ENCODE measurements at regions not wholly inside any gene's neighbourhood (a gene's known extent, or its start where the extent isn't known, plus 50 kb on each side); places are given as distances from the start of the nearest gene placed in this dataset.

GRCh38 chr12:22938323-22938722, 313.4 kb downstream of the ETNK1 start:
- TF ChIP-seq CTCF (IDR thresholded peaks at IDR 0.05) = no peak
- TF ChIP-seq POLR2AphosphoS5 (IDR thresholded peaks at IDR 0.05) = no peak
- no peak for TF ChIP-seq POLR2A (IDR thresholded peaks at IDR 0.05)
- Histone ChIP-seq H3K27ac (no peak overlapping the region), H3K27me3 (no peaks in the 10 kb centered on the region), H3K9me3 (no peaks in the 10 kb centered on the region), H3K4me3 (no peak overlapping the region), H3K36me3 (no peaks in the 10 kb centered on the region), H3K4me1 (no peaks in the 10 kb centered on the region)
- WGBS, 2 donors (ENCODE audit: low coverage in 1 of 2) = 91% methylated on average over 2 of the region's 2 CpGs; no CpG with 5 or more reads in 1 of the 2 donors
- intact Hi-C loops (cut with DNase I; ENCODE audit: low total_unique reads) (no loop called here), in situ Hi-C loops (cut with MboI; ENCODE audit: low pct_ligation_motif_present in 1 of 4, low pct_unique_long_range_greater_than_20kb in 1 of 4, low sequenced_read_pairs in 3 of 4) (no loop called here)
- no peak for DNase-seq

GRCh38 chr12:22951206-22951605, 326.2 kb downstream of the ETNK1 start:
- DNase-seq = no peak
- Histone ChIP-seq H3K27ac (no peak overlapping the region), H3K4me3 (no peak overlapping the region), H3K9me3 (no peaks in the 10 kb centered on the region), H3K36me3 (no peaks in the 10 kb centered on the region), H3K27me3 (no peaks in the 10 kb centered on the region), H3K4me1 (no peaks in the 10 kb centered on the region)
- 76 to 78% methylated on average over 5 of the region's 5 CpGs for WGBS, 2 donors (ENCODE audit: low coverage in 1 of 2)
- intact Hi-C loops (cut with DNase I; ENCODE audit: low total_unique reads) (no loop called here), in situ Hi-C loops (cut with MboI; ENCODE audit: low pct_ligation_motif_present in 1 of 4, low pct_unique_long_range_greater_than_20kb in 1 of 4, low sequenced_read_pairs in 3 of 4) (loop anchor here in 1 of 4 donors (25.0 kb wide), 1 partner anchor 111 kb away; no protein-coding TSS in a partner anchor)
- TF ChIP-seq EP300 (IDR thresholded peaks at IDR 0.05; ENCODE audit: low read depth) (no peak), CTCF (IDR thresholded peaks at IDR 0.05) (no peak), POLR2AphosphoS5 (IDR thresholded peaks at IDR 0.05) (no peak), POLR2A (IDR thresholded peaks at IDR 0.05) (no peak)

- in situ Hi-C loops (cut with MboI; ENCODE audit: low pct_ligation_motif_present in 1 of 4, low pct_unique_long_range_greater_than_20kb in 1 of 4, low sequenced_read_pairs in 3 of 4) (loop anchor here in 1 of 4 donors (25.0 kb wide), 1 partner anchor 106 kb away; no protein-coding TSS in a partner anchor), intact Hi-C loops (cut with DNase I; ENCODE audit: low total_unique reads) (no loop called here)
- whole genome bisulfite sequencing, 2 donors (ENCODE audit: low coverage in 1 of 2) = 10 to 69% methylated on average over 1 to 2 of the region's 2 CpGs
- no peaks in the 10 kb centered on the region for H3K9me3 ChIP-seq
- no peaks in the 10 kb centered on the region for H3K4me1 ChIP-seq
- DNase-seq = no peak
- TF ChIP-seq POLR2A (IDR thresholded peaks at IDR 0.05) (no peak), CTCF (IDR thresholded peaks at IDR 0.05) (no peak), EP300 (IDR thresholded peaks at IDR 0.05; ENCODE audit: low read depth) (no peak)
- no peak overlapping the region for H3K27ac ChIP-seq
- H3K4me3 ChIP-seq = no peak overlapping the region
- no peaks in the 10 kb centered on the region for H3K36me3 ChIP-seq
- no peaks in the 10 kb centered on the region for H3K27me3 ChIP-seq
Measured at GRCh38 chr12:22956690-22957089, 331.7 kb downstream of the ETNK1 start.

- H3K36me3 ChIP-seq = no peaks in the 10 kb centered on the region
- intact Hi-C loops (cut with DNase I; ENCODE audit: low total_unique reads) (no loop called here), in situ Hi-C loops (cut with MboI; ENCODE audit: low pct_ligation_motif_present in 1 of 4, low pct_unique_long_range_greater_than_20kb in 1 of 4, low sequenced_read_pairs in 3 of 4) (loop anchor here in 1 of 4 donors (25.0 kb wide), 1 partner anchor 95 kb away; no protein-coding TSS in a partner anchor)
- no peak for DNase-seq
- no peak overlapping the region for H3K4me3 ChIP-seq
- H3K27ac ChIP-seq = no peak overlapping the region
- no peak for TF ChIP-seq POLR2A (IDR thresholded peaks at IDR 0.05)
- TF ChIP-seq CTCF (IDR thresholded peaks at IDR 0.05) = no peak
- TF ChIP-seq POLR2AphosphoS5 (IDR thresholded peaks at IDR 0.05) = no peak
- TF ChIP-seq EP300 (IDR thresholded peaks at IDR 0.05; ENCODE audit: low read depth) = no peak
- H3K9me3 ChIP-seq = no peaks in the 10 kb centered on the region
- no peaks in the 10 kb centered on the region for H3K4me1 ChIP-seq
- no peaks in the 10 kb centered on the region for H3K27me3 ChIP-seq
Measured at GRCh38 chr12:22967171-22967570, 342.2 kb downstream of the ETNK1 start.
